ENCODE measurements at regions not wholly inside any gene's neighbourhood (a gene's known extent, or its start where the extent isn't known, plus 50 kb on each side); places are given as distances from the start of the nearest gene placed in this dataset.

GRCh38 chr5:57839437-57840079 is 356.9 kb upstream of the ACTBL2 start:
- TF ChIP-seq POLR2A (IDR thresholded peaks at IDR 0.05) (no peak), POLR2AphosphoS5 (IDR thresholded peaks at IDR 0.05) (no peak), EP300 (IDR thresholded peaks at IDR 0.05) (no peak), CTCF (IDR thresholded peaks at IDR 0.05) (no peak)
- H3K4me3 ChIP-seq, result no peak overlapping the region
- no peak overlapping the region for H3K27ac ChIP-seq
- H3K9me3 ChIP-seq, result peaks cover 0 to 5% (median 0%) of the 10 kb centered on the region in 3 donors
- H3K4me1 ChIP-seq, result peaks cover 0 to 8% (median 0%) of the 10 kb centered on the region in 3 donors
- ATAC-seq, result no peak
- H3K36me3 ChIP-seq, result no peaks in the 10 kb centered on the region
- WGBS, 2 donors (ENCODE audit: low coverage in 1 of 2), result 91 to 94% methylated on average over 1 of the region's 1 CpG
- no peaks in the 10 kb centered on the region for H3K27me3 ChIP-seq

GRCh38 chr5:57839025-57839424 is 356.4 kb upstream of the ACTBL2 start:
- TF ChIP-seq EP300 (IDR thresholded peaks at IDR 0.05) (no peak), CTCF (IDR thresholded peaks at IDR 0.05) (no peak), POLR2AphosphoS5 (IDR thresholded peaks at IDR 0.05) (no peak), POLR2A (IDR thresholded peaks at IDR 0.05) (no peak)
- H3K4me3 ChIP-seq, result no peak overlapping the region
- 93 to 96% methylated on average over 3 of the region's 3 CpGs for WGBS, 2 donors (ENCODE audit: low coverage in 1 of 2)
- no peak overlapping the region for H3K27ac ChIP-seq
- no peaks in the 10 kb centered on the region for H3K36me3 ChIP-seq
- H3K4me1 ChIP-seq, result peaks cover 0 to 8% (median 0%) of the 10 kb centered on the region in 3 donors
- ATAC-seq, result no peak
- H3K27me3 ChIP-seq, result no peaks in the 10 kb centered on the region
- peaks cover 0 to 5% (median 0%) of the 10 kb centered on the region in 3 donors for H3K9me3 ChIP-seq

DNA sequence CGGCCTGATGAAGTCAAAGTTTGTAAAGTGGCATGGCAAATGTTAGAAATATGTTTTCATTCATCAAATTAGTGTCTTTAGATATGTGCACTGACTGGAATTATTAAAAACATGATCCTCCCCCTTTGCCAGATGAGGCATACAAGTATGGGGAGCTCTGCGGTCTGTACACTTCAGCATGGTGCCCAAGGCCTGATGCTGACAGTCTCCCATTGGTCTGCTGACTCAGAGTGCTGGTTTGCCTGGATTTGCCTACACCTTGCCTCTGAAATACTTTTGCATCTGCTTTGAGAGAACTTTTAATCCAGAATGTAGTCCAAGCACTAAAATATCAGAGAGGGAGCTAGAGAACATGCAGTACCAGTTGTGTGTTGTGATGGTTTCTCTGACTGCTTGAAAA is 354.3 kb upstream of the ACTBL2 start:
- WGBS, 2 donors (ENCODE audit: low coverage in 1 of 2), result 96% methylated on average over 2 of the region's 2 CpGs; no CpG with 5 or more reads in 1 of the 2 donors
- Histone ChIP-seq H3K9me3 (peaks cover 0 to 5% (median 0%) of the 10 kb centered on the region in 3 donors), H3K4me1 (peaks cover 0 to 6% (median 0%) of the 10 kb centered on the region in 3 donors), H3K4me3 (no peak overlapping the region), H3K27ac (no peak overlapping the region), H3K36me3 (no peaks in the 10 kb centered on the region), H3K27me3 (no peaks in the 10 kb centered on the region)
- no peak for ATAC-seq
- TF ChIP-seq EP300 (IDR thresholded peaks at IDR 0.05) (no peak), POLR2AphosphoS5 (IDR thresholded peaks at IDR 0.05) (no peak), POLR2A (IDR thresholded peaks at IDR 0.05) (no peak), CTCF (IDR thresholded peaks at IDR 0.05) (no peak)

GRCh38 chr5:57836331-57836730 is 353.7 kb upstream of the ACTBL2 start:
- 80 to 83% methylated on average over 1 to 2 of the region's 2 CpGs for WGBS, 2 donors (ENCODE audit: low coverage in 1 of 2)
- no peak overlapping the region for H3K27ac ChIP-seq
- peaks cover 0 to under 1% (median 0%) of the 10 kb centered on the region in 3 donors for H3K4me1 ChIP-seq
- ATAC-seq, result no peak
- no peak overlapping the region for H3K4me3 ChIP-seq
- H3K27me3 ChIP-seq, result no peaks in the 10 kb centered on the region
- H3K9me3 ChIP-seq, result peaks cover 0 to 5% (median 0%) of the 10 kb centered on the region in 3 donors
- no peaks in the 10 kb centered on the region for H3K36me3 ChIP-seq
- TF ChIP-seq POLR2AphosphoS5 (IDR thresholded peaks at IDR 0.05) (no peak), CTCF (IDR thresholded peaks at IDR 0.05) (no peak), POLR2A (IDR thresholded peaks at IDR 0.05) (no peak), EP300 (IDR thresholded peaks at IDR 0.05) (no peak)
